A549 (cell line): ENCODE measurements at regions not wholly inside any gene's neighbourhood (a gene's known extent, or its start where the extent isn't known, plus 50 kb on each side); places are given as distances from the start of the nearest gene placed in this dataset.

Experiments
- CEBPB ChIP-seq, 2 experiments: fragments of >200 bp in 1 of 2; sonication (Bioruptor Twin) in 1 of 2; formaldehyde crosslinking in 1 of 2; IDR thresholded peaks; 2 replicates each; pipeline ENCODE4 v1.6.1; 2012 to 2016
- CTCF ChIP-seq: fragments of >200 bp; sonication (Bioruptor Twin); formaldehyde crosslinking; IDR thresholded peaks from 3 replicates; pipeline ENCODE4 v1.5.1; 2016
- EHMT2 ChIP-seq: fragments of 200-600 bp; sonication (generic); IDR thresholded peaks from 2 replicates; pipeline ENCODE4 v1.6.1; 2016; ENCODE audit warnings: antibody characterized with exemption, low read depth, mild to moderate bottlenecking, moderate library complexity
- ELK1 ChIP-seq: fragments of 150-350 bp; IDR thresholded peaks from 2 replicates; pipeline ENCODE4 v1.6.1; 2014; ENCODE audit warnings: low read depth, mild to moderate bottlenecking, low read length
- MAX ChIP-seq: IDR thresholded peaks from 2 replicates; pipeline ENCODE4 v1.6.1; 2012
- MAZ ChIP-seq: fragments of 150-350 bp; IDR thresholded peaks from 2 replicates; pipeline ENCODE4 v1.6.1; 2014; ENCODE audit warnings: antibody characterized with exemption, low read depth, low read length, borderline replicate concordance
- POLR2A ChIP-seq: IDR thresholded peaks from 2 replicates; pipeline ENCODE4 v1.6.1; 2012; ENCODE audit warnings: mild to moderate bottlenecking, low read length
- RAD21 ChIP-seq, 2 experiments: fragments of >200 bp in 1 of 2; sonication (Bioruptor Twin) in 1 of 2; formaldehyde crosslinking in 1 of 2; IDR thresholded peaks in 1 of 2; conservative IDR thresholded peaks in 1 of 2; 2 replicates in 1 of 2; 3 replicates in 1 of 2; pipeline ENCODE4 v1.6.1; 2012 to 2018; ENCODE audit warnings: inconsistent platforms in 1 of 2
- RFX5 ChIP-seq: fragments of 450-650 bp; IDR thresholded peaks from 2 replicates; pipeline ENCODE4 v1.7.1; 2014; ENCODE audit warnings: antibody characterized with exemption, mild to moderate bottlenecking, moderate library complexity
- SREBF2 ChIP-seq: fragments of 450-650 bp; IDR thresholded peaks from 2 replicates; pipeline ENCODE4 v1.6.1; 2014; ENCODE audit warnings: mild to moderate bottlenecking, moderate library complexity

- TF ChIP-seq CTCF (no peak), POLR2A (no peak), RAD21 (conservative IDR thresholded peaks at IDR 0.05 in 1 of 2, IDR thresholded peaks at IDR 0.05 in 1 of 2) (no peak), ELK1 (no peak), RFX5 (no peak), MAZ (no peak), EHMT2 (no peak), CEBPB (IDR thresholded peaks at IDR 0.05) (no peak), MAX (no peak), SREBF2 (no peak)
These were observed 245.3 kb downstream of the TBXT start for GRCh38 chr6:165922309-165922794.
